ENCODE measurements at regions not wholly inside any gene's neighbourhood (a gene's known extent, or its start where the extent isn't known, plus 50 kb on each side); places are given as distances from the start of the nearest gene placed in this dataset.

DNA sequence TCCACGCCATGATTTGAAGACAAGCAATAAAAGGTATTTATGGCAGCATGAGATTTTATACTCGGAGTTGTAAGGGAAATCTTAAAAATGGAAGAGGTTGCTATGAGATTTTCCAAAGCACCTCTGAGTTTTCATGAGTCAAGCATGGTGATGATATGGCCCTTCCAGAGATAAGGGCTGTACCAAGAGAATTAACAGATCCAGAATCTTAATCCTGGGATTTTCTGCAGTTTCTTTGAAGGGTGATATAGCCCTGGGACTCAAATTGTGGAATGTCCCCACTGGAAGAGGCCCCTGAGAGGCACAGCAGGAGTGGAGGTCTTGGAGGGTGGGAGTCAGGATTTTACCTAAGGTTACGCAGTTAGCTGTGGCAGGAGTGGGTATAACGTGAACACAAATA, 243.3 kb downstream of the ZNF621 start:
- TF ChIP-seq POLR2A (IDR thresholded peaks at IDR 0.05): no peak
- TF ChIP-seq, protein P1, sequence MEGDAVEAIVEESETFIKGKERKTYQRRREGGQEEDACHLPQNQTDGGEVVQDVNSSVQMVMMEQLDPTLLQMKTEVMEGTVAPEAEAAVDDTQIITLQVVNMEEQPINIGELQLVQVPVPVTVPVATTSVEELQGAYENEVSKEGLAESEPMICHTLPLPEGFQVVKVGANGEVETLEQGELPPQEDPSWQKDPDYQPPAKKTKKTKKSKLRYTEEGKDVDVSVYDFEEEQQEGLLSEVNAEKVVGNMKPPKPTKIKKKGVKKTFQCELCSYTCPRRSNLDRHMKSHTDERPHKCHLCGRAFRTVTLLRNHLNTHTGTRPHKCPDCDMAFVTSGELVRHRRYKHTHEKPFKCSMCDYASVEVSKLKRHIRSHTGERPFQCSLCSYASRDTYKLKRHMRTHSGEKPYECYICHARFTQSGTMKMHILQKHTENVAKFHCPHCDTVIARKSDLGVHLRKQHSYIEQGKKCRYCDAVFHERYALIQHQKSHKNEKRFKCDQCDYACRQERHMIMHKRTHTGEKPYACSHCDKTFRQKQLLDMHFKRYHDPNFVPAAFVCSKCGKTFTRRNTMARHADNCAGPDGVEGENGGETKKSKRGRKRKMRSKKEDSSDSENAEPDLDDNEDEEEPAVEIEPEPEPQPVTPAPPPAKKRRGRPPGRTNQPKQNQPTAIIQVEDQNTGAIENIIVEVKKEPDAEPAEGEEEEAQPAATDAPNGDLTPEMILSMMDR (IDR thresholded peaks at IDR 0.05): no peak

All from testis (tissue), 2 donors.